ENCODE measurements at regions not wholly inside any gene's neighbourhood (a gene's known extent, or its start where the extent isn't known, plus 50 kb on each side); places are given as distances from the start of the nearest gene placed in this dataset.

- TF ChIP-seq POLR2A (IDR thresholded peaks at IDR 0.05) (no peak), CTCF (IDR thresholded peaks at IDR 0.05) (no peak)
Measured at GRCh38 chr2:58434692-58435091, 193.6 kb upstream of the FANCL start.
